Activated naive CD8-positive, alpha-beta T cell treated with anti-CD3 and anti-CD28 coated beads, Interleukin-2, amount 50 U/mL, for 24 hours (primary cell): ENCODE measurements at regions not wholly inside any gene's neighbourhood (a gene's known extent, or its start where the extent isn't known, plus 50 kb on each side); places are given as distances from the start of the nearest gene placed in this dataset.

Experiments used
- ATAC-seq: fragments of 150-1000 bp; cut with Tn5 transposase; one replicate; pipeline ENCODE4 v1.10.0; 2021
- DNase-seq: peaks from one replicate; pipeline ENCODE4 v3.0.0; 2021
- H3K27ac Mint-ChIP-seq: one replicate; pipeline ENCODE4 v1.8.0; 2021; ENCODE audit warnings: mild to moderate bottlenecking, mixed read lengths
- H3K27me3 Mint-ChIP-seq: one replicate; pipeline ENCODE4 v1.8.0; 2021; ENCODE audit warnings: mixed read lengths
- H3K36me3 Mint-ChIP-seq: one replicate; pipeline ENCODE4 v1.8.0; 2021; ENCODE audit warnings: low read depth, mixed read lengths
- H3K4me1 Mint-ChIP-seq: one replicate; pipeline ENCODE4 v1.8.0; 2021; ENCODE audit warnings: mixed read lengths
- H3K4me3 Mint-ChIP-seq: one replicate; pipeline ENCODE4 v1.8.0; 2021; ENCODE audit warnings: mild to moderate bottlenecking, moderate library complexity, mixed read lengths
- H3K9me3 Mint-ChIP-seq: one replicate; pipeline ENCODE4 v1.8.0; 2021; ENCODE audit warnings: mixed read lengths

DNA sequence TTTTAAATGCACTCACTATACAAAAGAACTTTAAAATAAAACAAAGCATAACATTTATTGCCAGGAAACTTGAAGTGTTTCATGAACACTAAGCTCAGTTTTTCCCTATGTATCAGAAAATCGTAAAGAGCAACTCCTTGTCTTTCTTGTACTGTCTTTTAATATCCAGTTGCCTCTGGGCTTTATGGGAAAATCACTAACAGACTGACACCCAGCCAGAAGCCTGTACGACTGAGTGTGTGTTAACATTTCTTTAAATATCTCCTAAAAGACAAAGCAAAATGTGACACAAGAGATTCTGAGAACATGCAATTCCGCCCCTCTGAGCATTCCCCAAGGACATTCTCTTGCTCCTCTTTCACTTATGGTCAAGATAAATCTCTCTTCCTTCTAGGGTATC is 347.5 kb upstream of the DPYD start:
- no peaks in the 10 kb centered on the region for H3K4me1 Mint-ChIP-seq
- peaks cover 5% of the 10 kb centered on the region for H3K9me3 Mint-ChIP-seq
- H3K4me3 Mint-ChIP-seq, result no peak overlapping the region
- DNase-seq (no peak), ATAC-seq (no peak)
- no peak overlapping the region for H3K27ac Mint-ChIP-seq
- no peaks in the 10 kb centered on the region for H3K27me3 Mint-ChIP-seq
- no peaks in the 10 kb centered on the region for H3K36me3 Mint-ChIP-seq

DNA sequence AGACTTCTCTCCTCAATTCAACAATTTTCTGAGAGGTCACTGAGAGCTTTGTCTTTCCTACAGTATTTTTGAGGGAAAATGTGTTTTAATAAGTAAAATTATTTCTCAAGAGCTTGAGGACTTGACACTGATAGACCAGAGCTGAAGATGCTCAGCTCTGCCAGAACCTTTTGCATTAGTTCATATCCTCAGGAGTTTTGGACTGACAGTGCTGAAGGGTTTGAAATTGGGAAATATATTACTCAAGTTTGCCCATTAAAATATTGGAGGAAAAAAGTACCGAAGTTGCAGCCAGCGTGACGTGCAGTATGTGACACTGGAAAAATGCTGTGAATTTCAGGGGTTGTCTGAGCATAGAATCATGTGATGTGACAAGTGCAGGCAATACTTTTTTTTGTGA is 346.6 kb upstream of the DPYD start:
- Mint-ChIP-seq H3K9me3 (peaks cover 2% of the 10 kb centered on the region), H3K4me1 (no peaks in the 10 kb centered on the region)
- ATAC-seq, result no peak

GRCh38 chr1:98264727-98265126 is 343.9 kb upstream of the DPYD start:
- ATAC-seq (no peak), DNase-seq (no peak)
- Mint-ChIP-seq H3K9me3 (no peaks in the 10 kb centered on the region), H3K27ac (no peak overlapping the region), H3K27me3 (no peaks in the 10 kb centered on the region), H3K4me1 (no peaks in the 10 kb centered on the region), H3K36me3 (no peaks in the 10 kb centered on the region), H3K4me3 (no peak overlapping the region)

More for the DNA sequence above, 346.6 kb upstream of the DPYD start:
- H3K4me3 Mint-ChIP-seq, result no peak overlapping the region
- no peak overlapping the region for H3K27ac Mint-ChIP-seq
- H3K36me3 Mint-ChIP-seq, result no peaks in the 10 kb centered on the region
- H3K27me3 Mint-ChIP-seq, result no peaks in the 10 kb centered on the region
- DNase-seq, result no peak

DNA sequence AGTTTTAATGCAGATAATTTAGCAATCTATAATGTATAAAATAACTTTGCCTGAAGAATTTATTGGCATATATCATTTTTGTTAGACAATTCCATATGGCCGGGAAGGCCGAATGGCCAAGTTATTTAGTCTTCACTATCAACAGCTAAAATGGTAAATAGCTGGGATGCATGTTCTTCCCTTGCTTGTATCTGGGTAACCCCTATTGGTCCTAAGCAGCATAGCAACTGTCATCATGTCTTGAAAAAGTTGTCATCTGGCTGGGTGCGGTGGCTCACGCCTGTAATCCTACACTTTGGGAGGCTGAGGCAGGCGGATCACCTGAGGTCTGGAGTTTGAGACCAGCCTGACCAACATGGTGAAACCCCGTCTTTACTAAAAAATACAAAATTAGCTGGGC is 340.0 kb upstream of the DPYD start:
- no peaks in the 10 kb centered on the region for H3K4me1 Mint-ChIP-seq
- no peak overlapping the region for H3K4me3 Mint-ChIP-seq
- no peaks in the 10 kb centered on the region for H3K36me3 Mint-ChIP-seq
- H3K27me3 Mint-ChIP-seq, result no peaks in the 10 kb centered on the region
- ATAC-seq, result no peak
- no peak overlapping the region for H3K27ac Mint-ChIP-seq
- no peak for DNase-seq
- peaks cover 5% of the 10 kb centered on the region for H3K9me3 Mint-ChIP-seq

GRCh38 chr1:98260412-98260811 is 339.6 kb upstream of the DPYD start:
- ATAC-seq (no peak), DNase-seq (no peak)
- Mint-ChIP-seq H3K27me3 (no peaks in the 10 kb centered on the region), H3K4me3 (no peak overlapping the region), H3K36me3 (no peaks in the 10 kb centered on the region), H3K27ac (no peak overlapping the region), H3K9me3 (peaks cover 5% of the 10 kb centered on the region), H3K4me1 (no peaks in the 10 kb centered on the region)

- no peaks in the 10 kb centered on the region for H3K27me3 Mint-ChIP-seq
- peaks cover 5% of the 10 kb centered on the region for H3K9me3 Mint-ChIP-seq
- H3K36me3 Mint-ChIP-seq, result no peaks in the 10 kb centered on the region
- H3K4me3 Mint-ChIP-seq, result no peak overlapping the region
- no peak overlapping the region for H3K27ac Mint-ChIP-seq
- ATAC-seq (no peak), DNase-seq (no peak)
- H3K4me1 Mint-ChIP-seq, result no peaks in the 10 kb centered on the region
Observed at GRCh38 chr1:98256700-98257099, 335.9 kb upstream of the DPYD start.

- ATAC-seq (no peak), DNase-seq (no peak)
- Mint-ChIP-seq H3K9me3 (peaks cover 5% of the 10 kb centered on the region), H3K36me3 (no peaks in the 10 kb centered on the region), H3K4me1 (no peaks in the 10 kb centered on the region), H3K27ac (no peak overlapping the region), H3K4me3 (no peak overlapping the region), H3K27me3 (no peaks in the 10 kb centered on the region)
Observed at GRCh38 chr1:98253145-98253544, 332.3 kb upstream of the DPYD start.

DNA sequence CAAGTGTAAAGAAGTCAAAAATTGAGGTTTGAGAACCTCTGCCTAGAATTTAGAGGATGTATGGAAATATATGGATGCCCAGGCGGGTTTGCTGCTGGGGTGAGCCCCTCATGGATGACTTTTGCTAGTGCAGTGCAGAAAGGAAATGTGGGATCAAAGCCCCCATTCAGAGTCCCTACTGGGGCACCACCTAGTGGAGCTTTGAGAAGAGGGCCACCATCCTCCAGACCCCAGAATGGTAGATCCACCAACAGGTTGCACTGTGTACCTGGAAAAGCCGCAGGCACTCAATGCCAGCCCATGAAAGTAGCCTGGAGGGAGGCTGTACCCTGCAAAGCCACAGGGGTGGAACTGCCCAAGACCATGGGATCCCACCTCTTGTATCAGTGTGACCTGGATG is 330.7 kb upstream of the DPYD start:
- Mint-ChIP-seq H3K27me3 (no peaks in the 10 kb centered on the region), H3K36me3 (no peaks in the 10 kb centered on the region), H3K27ac (no peak overlapping the region), H3K4me3 (no peak overlapping the region), H3K9me3 (peaks cover 1% of the 10 kb centered on the region), H3K4me1 (no peaks in the 10 kb centered on the region)
- no peak for ATAC-seq
- DNase-seq, result no peak

DNA sequence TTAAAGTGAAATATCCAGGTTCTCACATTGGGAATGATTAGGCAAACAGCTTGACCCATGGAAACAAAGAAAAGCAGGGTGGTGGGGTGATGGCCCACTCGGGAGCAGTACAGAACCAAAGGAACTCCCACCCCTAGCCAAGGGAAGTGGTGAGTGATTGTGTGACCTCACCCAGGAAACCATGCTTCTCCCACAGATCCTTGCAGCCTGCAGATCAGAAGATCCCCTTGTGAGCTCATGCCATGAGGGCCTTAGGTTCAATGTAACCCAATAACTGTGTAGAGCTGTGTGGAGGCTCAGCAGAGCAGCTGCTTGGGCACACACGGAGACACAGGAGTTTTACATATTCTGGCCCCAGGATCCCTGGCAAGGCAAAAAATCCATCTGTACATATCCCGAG is 311.8 kb upstream of the DPYD start:
- no peak for DNase-seq
- Mint-ChIP-seq H3K4me1 (no peaks in the 10 kb centered on the region), H3K9me3 (peaks cover 33% of the 10 kb centered on the region), H3K36me3 (no peaks in the 10 kb centered on the region), H3K27me3 (no peaks in the 10 kb centered on the region), H3K27ac (no peak overlapping the region), H3K4me3 (no peak overlapping the region)
- ATAC-seq, result no peak

- Mint-ChIP-seq H3K4me1 (no peaks in the 10 kb centered on the region), H3K4me3 (no peak overlapping the region), H3K27me3 (peaks cover 2% of the 10 kb centered on the region), H3K27ac (no peak overlapping the region), H3K9me3 (no peaks in the 10 kb centered on the region), H3K36me3 (no peaks in the 10 kb centered on the region)
- ATAC-seq (no peak), DNase-seq (no peak)
Observed at GRCh38 chr1:98222706-98223105, 301.9 kb upstream of the DPYD start.

GRCh38 chr1:98221923-98222322 is 301.1 kb upstream of the DPYD start:
- DNase-seq (no peak), ATAC-seq (no peak)
- Mint-ChIP-seq H3K27ac (no peak overlapping the region), H3K4me3 (no peak overlapping the region), H3K4me1 (no peaks in the 10 kb centered on the region), H3K27me3 (peaks cover 2% of the 10 kb centered on the region), H3K9me3 (no peaks in the 10 kb centered on the region), H3K36me3 (no peaks in the 10 kb centered on the region)

DNA sequence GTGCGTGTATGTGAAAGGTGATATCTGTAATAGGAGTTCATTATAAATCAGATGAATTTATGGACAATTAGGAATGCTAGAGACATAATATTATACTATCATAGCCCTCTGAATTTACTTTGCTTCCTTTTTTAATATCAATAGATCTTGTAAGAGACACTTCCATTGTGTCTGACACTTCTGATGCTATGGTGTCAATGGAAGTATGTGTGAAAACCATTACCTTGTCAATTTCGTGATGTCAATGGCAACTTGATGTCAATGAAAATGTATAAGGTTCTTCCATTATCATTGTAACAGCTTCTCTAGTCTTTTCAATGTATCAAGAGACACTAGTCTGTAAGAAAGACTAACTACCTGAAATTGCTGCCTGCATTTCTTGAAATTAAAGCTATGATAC is 296.8 kb upstream of the DPYD start:
- Mint-ChIP-seq H3K27ac (no peak overlapping the region), H3K27me3 (peaks cover 2% of the 10 kb centered on the region)

GRCh38 chr1:98216304-98216703 is 295.5 kb upstream of the DPYD start:
- DNase-seq, result no peak
- no peak overlapping the region for H3K4me3 Mint-ChIP-seq
- H3K27ac Mint-ChIP-seq, result no peak overlapping the region
- H3K27me3 Mint-ChIP-seq, result peaks cover 2% of the 10 kb centered on the region
- no peaks in the 10 kb centered on the region for H3K36me3 Mint-ChIP-seq
- ATAC-seq, result no peak
- peaks cover 4% of the 10 kb centered on the region for H3K9me3 Mint-ChIP-seq
- no peaks in the 10 kb centered on the region for H3K4me1 Mint-ChIP-seq

More for the DNA sequence above, 296.8 kb upstream of the DPYD start:
- no peak for DNase-seq
- no peaks in the 10 kb centered on the region for H3K36me3 Mint-ChIP-seq
- H3K4me3 Mint-ChIP-seq, result no peak overlapping the region
- ATAC-seq, result no peak
- H3K9me3 Mint-ChIP-seq, result peaks cover 4% of the 10 kb centered on the region
- H3K4me1 Mint-ChIP-seq, result no peaks in the 10 kb centered on the region

DNA sequence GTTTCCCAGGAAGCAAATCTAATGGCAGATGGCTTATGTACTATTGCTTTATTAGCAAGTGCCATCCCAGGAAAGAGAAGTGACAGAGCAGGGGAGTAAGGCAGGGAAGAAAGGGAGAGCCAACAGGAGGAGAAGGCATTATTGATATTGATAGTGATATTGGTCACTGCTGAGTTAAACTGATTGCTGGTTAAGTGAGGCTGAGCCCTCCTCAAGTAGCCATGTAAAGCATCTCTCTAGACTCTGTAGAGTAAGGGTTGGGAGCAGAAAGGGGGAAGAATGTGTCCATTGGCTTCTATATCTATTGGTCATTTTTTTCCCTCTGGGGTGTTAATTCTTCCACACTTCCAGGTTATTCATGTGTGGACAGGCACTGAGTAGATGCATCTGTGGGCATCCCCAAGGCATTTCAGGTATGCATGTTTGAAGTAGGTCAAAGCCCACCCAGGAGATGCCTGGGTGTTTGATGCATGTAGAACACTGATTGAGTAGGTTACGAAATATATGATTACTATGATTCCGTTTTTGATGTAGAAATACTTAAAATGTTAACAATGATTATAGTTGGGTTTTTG is 290.5 kb upstream of the DPYD start:
- Mint-ChIP-seq H3K4me3 (no peak overlapping the region), H3K9me3 (peaks cover 4% of the 10 kb centered on the region), H3K4me1 (no peaks in the 10 kb centered on the region), H3K27me3 (no peaks in the 10 kb centered on the region), H3K27ac (no peak overlapping the region), H3K36me3 (no peaks in the 10 kb centered on the region)
- no peak for ATAC-seq
- DNase-seq, result no peak

DNA sequence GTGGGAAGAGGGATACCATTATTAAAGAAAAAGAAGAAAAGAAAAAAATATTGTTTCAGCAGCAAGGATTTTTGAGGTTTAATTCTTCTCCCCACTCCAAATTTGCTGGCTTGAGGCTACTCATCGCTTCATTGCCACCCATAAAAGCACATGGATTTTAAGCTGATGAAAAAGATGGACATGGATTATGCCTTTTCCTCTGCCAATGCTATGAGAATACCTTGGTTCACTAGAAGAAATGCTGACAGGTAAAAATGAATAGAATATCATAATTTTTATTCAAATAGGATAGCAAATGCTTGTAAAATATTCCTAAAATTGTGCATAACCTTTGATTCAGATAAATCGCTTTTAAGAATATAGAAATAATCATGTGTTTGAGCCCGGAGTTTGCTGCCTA is 289.7 kb upstream of the DPYD start:
- Mint-ChIP-seq H3K27me3 (no peaks in the 10 kb centered on the region), H3K9me3 (peaks cover 4% of the 10 kb centered on the region), H3K4me1 (no peaks in the 10 kb centered on the region), H3K4me3 (no peak overlapping the region), H3K36me3 (no peaks in the 10 kb centered on the region), H3K27ac (no peak overlapping the region)
- DNase-seq (no peak), ATAC-seq (no peak)

DNA sequence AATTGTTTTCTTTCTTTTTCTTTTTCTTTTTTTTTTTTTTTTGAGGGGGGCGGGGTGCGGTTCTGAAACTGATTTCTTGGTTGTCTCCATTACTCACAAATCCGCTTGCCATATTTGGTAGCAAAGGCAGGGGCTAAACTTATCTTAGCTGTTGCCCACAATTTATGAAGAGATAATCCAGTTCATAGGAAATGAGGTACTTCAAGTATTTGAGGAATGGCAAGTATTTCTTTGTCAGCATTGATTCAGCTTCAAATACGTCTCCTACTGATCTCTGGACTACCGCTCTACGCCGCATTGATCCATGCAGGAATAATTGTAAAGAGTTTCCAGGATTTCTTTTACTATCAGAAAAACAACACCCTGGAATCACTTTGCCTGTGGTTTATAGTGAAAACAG is 289.2 kb upstream of the DPYD start:
- peaks cover 6% of the 10 kb centered on the region for H3K9me3 Mint-ChIP-seq
- H3K4me3 Mint-ChIP-seq, result no peak overlapping the region
- H3K27ac Mint-ChIP-seq, result no peak overlapping the region
- H3K27me3 Mint-ChIP-seq, result no peaks in the 10 kb centered on the region
- H3K36me3 Mint-ChIP-seq, result no peaks in the 10 kb centered on the region
- DNase-seq, result no peak
- no peaks in the 10 kb centered on the region for H3K4me1 Mint-ChIP-seq
- no peak for ATAC-seq
